Tibial nerve (tissue), 4 donors: ENCODE measurements at regions not wholly inside any gene's neighbourhood (a gene's known extent, or its start where the extent isn't known, plus 50 kb on each side); places are given as distances from the start of the nearest gene placed in this dataset.

Experiments used
- EP300 ChIP-seq, 2 donors: sonication (generic); formaldehyde crosslinking; IDR thresholded peaks; one replicate each; pipeline ENCODE4 v1.6.1; 2017; ENCODE audit warnings: antibody characterized with exemption in 2 of 2, mild to moderate bottlenecking in 1 of 2
- POLR2A ChIP-seq, 2 donors: fragments of 450-650 bp; IDR thresholded peaks; one replicate each; pipeline ENCODE4 v1.6.1; 2017; ENCODE audit warnings: antibody characterized with exemption in 2 of 2, mild to moderate bottlenecking in 2 of 2, moderate library complexity in 2 of 2
- TF ChIP-seq, protein P1 (sequence below), 5 experiments: fragments of 200-600 bp in 3 of 5; fragments of 450-650 bp in 2 of 5; sonication (generic) in 3 of 5; IDR thresholded peaks; one replicate each; pipeline ENCODE4 v1.5.1; 2016 to 2019; ENCODE audit warnings: antibody characterized with exemption in 5 of 5, mild to moderate bottlenecking in 3 of 5, moderate library complexity in 2 of 5

DNA sequence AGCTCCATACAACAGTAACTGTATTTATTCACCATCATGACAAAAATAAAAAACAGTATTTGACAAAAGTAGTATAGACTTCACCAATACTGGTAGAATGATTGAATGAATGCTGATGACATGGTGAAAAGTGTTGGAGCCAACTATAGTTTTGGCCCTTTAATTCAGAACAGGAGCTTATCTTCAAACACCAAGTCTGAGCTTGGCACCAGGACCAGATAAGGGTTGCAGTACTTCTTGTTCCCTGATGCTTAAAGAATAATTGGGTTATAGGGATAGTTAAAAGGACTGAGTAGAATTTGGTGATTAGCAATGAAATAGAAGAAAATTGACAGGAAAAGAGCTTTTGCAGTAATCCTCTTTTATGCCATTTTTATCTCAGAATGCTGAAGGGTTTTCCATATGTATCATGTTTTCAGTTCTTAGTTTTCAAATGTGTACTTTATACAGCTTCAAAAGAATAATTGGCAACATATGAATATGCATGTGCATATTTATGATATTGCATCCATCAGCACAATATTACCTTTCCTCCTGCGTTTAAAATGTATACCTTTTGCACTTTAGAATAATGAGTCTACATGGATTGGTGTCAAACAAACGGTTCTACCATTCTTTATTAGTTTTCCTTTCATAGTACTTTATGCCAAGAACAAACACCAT, 214.2 kb upstream of the ARHGAP42 start:
- TF ChIP-seq, protein P1, sequence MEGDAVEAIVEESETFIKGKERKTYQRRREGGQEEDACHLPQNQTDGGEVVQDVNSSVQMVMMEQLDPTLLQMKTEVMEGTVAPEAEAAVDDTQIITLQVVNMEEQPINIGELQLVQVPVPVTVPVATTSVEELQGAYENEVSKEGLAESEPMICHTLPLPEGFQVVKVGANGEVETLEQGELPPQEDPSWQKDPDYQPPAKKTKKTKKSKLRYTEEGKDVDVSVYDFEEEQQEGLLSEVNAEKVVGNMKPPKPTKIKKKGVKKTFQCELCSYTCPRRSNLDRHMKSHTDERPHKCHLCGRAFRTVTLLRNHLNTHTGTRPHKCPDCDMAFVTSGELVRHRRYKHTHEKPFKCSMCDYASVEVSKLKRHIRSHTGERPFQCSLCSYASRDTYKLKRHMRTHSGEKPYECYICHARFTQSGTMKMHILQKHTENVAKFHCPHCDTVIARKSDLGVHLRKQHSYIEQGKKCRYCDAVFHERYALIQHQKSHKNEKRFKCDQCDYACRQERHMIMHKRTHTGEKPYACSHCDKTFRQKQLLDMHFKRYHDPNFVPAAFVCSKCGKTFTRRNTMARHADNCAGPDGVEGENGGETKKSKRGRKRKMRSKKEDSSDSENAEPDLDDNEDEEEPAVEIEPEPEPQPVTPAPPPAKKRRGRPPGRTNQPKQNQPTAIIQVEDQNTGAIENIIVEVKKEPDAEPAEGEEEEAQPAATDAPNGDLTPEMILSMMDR (IDR thresholded peaks at IDR 0.05): no peak
- TF ChIP-seq EP300 (IDR thresholded peaks at IDR 0.05) (no peak), POLR2A (IDR thresholded peaks at IDR 0.05) (no peak)
